HepG2 (cell line): ENCODE measurements at regions not wholly inside any gene's neighbourhood (a gene's known extent, or its start where the extent isn't known, plus 50 kb on each side); places are given as distances from the start of the nearest gene placed in this dataset.

Experiments used
- ATAC-seq: fragments of 200-7000 bp; cut with Tn5 transposase; 3 replicates; pipeline ENCODE4 v1.9.1; 2020; ENCODE audit warnings: mild to moderate bottlenecking, moderate library complexity
- BruUV-seq: library from RNA; stranded (reverse); fragments of 400-500 nt; replicated peaks from 2 replicates; lab custom pipeline; 2021; lab: Mats Ljungman, UMichigan
- CTCF ChIA-PET: fragments of 300-600 bp; formaldehyde crosslinking; extraction: SDS; loops from one replicate; lab custom pipeline; 2021; ENCODE audit warnings: low total read pairs, inconsistent platforms, low intra/inter-chr PET ratio; lab: Yijun Ruan, JAX
- POLR2A ChIA-PET: fragments of 350-600 bp; sonication (Branson Sonifier 250); formaldehyde crosslinking; loops from one replicate; lab custom pipeline; 2020; ENCODE audit warnings: antibody characterized with exemption, inconsistent platforms; lab: Yijun Ruan, JAX
- DNase-seq: peaks from one replicate; pipeline ENCODE4 v3.0.0-alpha.2; 2015; ENCODE audit warnings: low spot score
- FAIRE-seq: peaks from 3 replicates; lab custom pipeline; 2011; peaks lifted over from hg19 to GRCh38; lab: Jason Lieb, UNC
- H2AFZ ChIP-seq: one replicate; pipeline ENCODE4 v1.6.1; 2011; ENCODE audit warnings: low read length, inconsistent platforms
- H3K27ac ChIP-seq: fragments of 300-600 bp; 3 replicates; pipeline ENCODE4 v1.8.0; 2011; ENCODE audit warnings: mixed run types, mild to moderate bottlenecking, mixed read lengths, low read length, inconsistent platforms; ENCODE audit not compliant: insufficient read depth; ENCODE audit errors: extremely low read length
- H3K27me3 ChIP-seq, 2 experiments: fragments of 200-600 bp in 1 of 2; 2 replicates in 1 of 2; 3 replicates in 1 of 2; pipeline versions ENCODE4 v1.6.0 to v1.8.0; 2011; ENCODE audit warnings: low read length in 2 of 2, mild to moderate bottlenecking in 2 of 2, moderate library complexity in 2 of 2, inconsistent platforms in 1 of 2; ENCODE audit not compliant: insufficient read depth in 2 of 2, control insufficient read depth in 1 of 2
- H3K36me3 ChIP-seq, 2 experiments: fragments of 200-600 bp in 1 of 2; replicated peaks in 1 of 2; 2 replicates in 1 of 2; 3 replicates in 1 of 2; pipeline versions ENCODE4 v1.5.1 to v1.8.0; 2011; ENCODE audit warnings: low read length in 2 of 2, inconsistent platforms in 1 of 2; ENCODE audit not compliant: insufficient read depth in 2 of 2, control insufficient read depth in 1 of 2
- H3K4me1 ChIP-seq: 2 replicates; pipeline ENCODE4 v1.5.1; 2012; ENCODE audit warnings: low read length, inconsistent platforms; ENCODE audit not compliant: insufficient read depth
- H3K4me2 ChIP-seq: 2 replicates; pipeline ENCODE4 v1.6.0; 2011; ENCODE audit warnings: low read depth, low read length, inconsistent platforms
- H3K4me3 ChIP-seq, 3 experiments: fragments of 200-600 bp in 1 of 3; sonication (generic), shearing (Covaris generic) in 1 of 3; replicated peaks in 1 of 3; 2 replicates each; pipeline ENCODE4 v1.5.1; 2011 to 2016; ENCODE audit warnings: low read length in 3 of 3, inconsistent platforms in 2 of 3, low read depth in 2 of 3, mild to moderate bottlenecking in 2 of 3, control low read depth in 1 of 3, mixed read lengths in 1 of 3; ENCODE audit not compliant: insufficient read depth in 1 of 3
- H3K79me2 ChIP-seq: one replicate; pipeline ENCODE4 v1.6.1; 2011; ENCODE audit warnings: low read length, inconsistent platforms; ENCODE audit not compliant: insufficient read depth
- H3K9ac ChIP-seq: 2 replicates; pipeline ENCODE4 v1.6.0; 2011; ENCODE audit warnings: mild to moderate bottlenecking, low read depth, low read length, inconsistent platforms; ENCODE audit not compliant: insufficient read depth
- H3K9me3 ChIP-seq: 2 replicates; pipeline ENCODE4 v1.5.1; 2012; ENCODE audit warnings: mild to moderate bottlenecking, low read length
- H4K20me1 ChIP-seq: 2 replicates; pipeline ENCODE4 v1.6.0; 2011; ENCODE audit warnings: inconsistent platforms, mild to moderate bottlenecking, low read length, moderate library complexity; ENCODE audit not compliant: insufficient read depth
- ELF4 ChIP-seq: sonication (generic); formaldehyde crosslinking; IDR thresholded peaks from 2 replicates; pipeline ENCODE4 v1.5.0; 2020; ENCODE audit warnings: missing genetic modification reagents, mild to moderate bottlenecking, moderate library complexity, borderline replicate concordance
- HMG20A ChIP-seq: IDR thresholded peaks from 2 replicates; pipeline ENCODE4 v1.6.1; 2016; ENCODE audit warnings: borderline replicate concordance
- POLR2AphosphoS5 ChIP-seq: IDR thresholded peaks from 2 replicates; pipeline ENCODE4 v1.6.1; 2012; ENCODE audit warnings: low read depth, low read length
- REPIN1 ChIP-seq: sonication (generic); formaldehyde crosslinking; IDR thresholded peaks from 2 replicates; pipeline ENCODE4 v1.8.0; 2022; ENCODE audit warnings: missing genetic modification reagents, low read depth, mild to moderate bottlenecking, borderline replicate concordance
- SYNCRIP ChIP-seq: fragments of 200-400 bp; formaldehyde crosslinking; IDR thresholded peaks from 2 replicates; pipeline ENCODE4 v1.6.1; 2018; ENCODE audit warnings: mild to moderate bottlenecking, low read depth, low read length; ENCODE audit not compliant: insufficient read depth
- ZC3H4 ChIP-seq: sonication (generic); formaldehyde crosslinking; IDR thresholded peaks from 2 replicates; pipeline ENCODE4 v1.4.0; 2020; ENCODE audit warnings: missing genetic modification reagents, borderline replicate concordance
- ZKSCAN8 ChIP-seq: IDR thresholded peaks from 2 replicates; pipeline ENCODE4 v1.6.1; 2016; ENCODE audit warnings: borderline replicate concordance, missing genetic modification reagents, missing compliant biosample characterization
- ZNF24 ChIP-seq: fragments of 450-650 bp; IDR thresholded peaks from 2 replicates; pipeline ENCODE4 v1.6.1; 2017; ENCODE audit warnings: antibody characterized with exemption, mild to moderate bottlenecking
- ZNF282 ChIP-seq: fragments of 450-650 bp; IDR thresholded peaks from 2 replicates; pipeline ENCODE4 v1.6.1; 2018; ENCODE audit not compliant: partially characterized antibody
- ZNF44 ChIP-seq: sonication (generic); formaldehyde crosslinking; IDR thresholded peaks from 2 replicates; pipeline ENCODE4 v1.5.1; 2020; ENCODE audit warnings: mild to moderate bottlenecking, missing genetic modification reagents
- ZNF451 ChIP-seq: sonication (generic); formaldehyde crosslinking; IDR thresholded peaks from 2 replicates; pipeline ENCODE4 v1.5.0; 2020; ENCODE audit warnings: mild to moderate bottlenecking, missing genetic modification reagents
- ZNF547 ChIP-seq: sonication (generic); formaldehyde crosslinking; IDR thresholded peaks from 2 replicates; pipeline ENCODE4 v1.5.1; 2020; ENCODE audit warnings: mild to moderate bottlenecking, missing genetic modification reagents
- ZNF607 ChIP-seq: sonication (generic); formaldehyde crosslinking; IDR thresholded peaks from 2 replicates; pipeline ENCODE4 v1.5.1; 2020; ENCODE audit warnings: missing genetic modification reagents, mild to moderate bottlenecking, borderline replicate concordance
- ZNF790 ChIP-seq: sonication (generic); formaldehyde crosslinking; IDR thresholded peaks from 2 replicates; pipeline ENCODE4 v1.8.0; 2022; ENCODE audit warnings: missing genetic modification reagents, mild to moderate bottlenecking, borderline replicate concordance
- whole genome bisulfite sequencing: methylation state at CpG from one replicate; pipeline ENCODE4 v1.1.6; 2017; ENCODE audit warnings: low lambda C conversion rate; 5-methylcytosine and 5-hydroxymethylcytosine counted together
- in situ Hi-C: cut with HindIII; loops from 2 replicates; pipeline ENCODE4 v1.10.0; 2017; ENCODE audit warnings: low pct_unique_long_range_greater_than_20kb; ENCODE audit not compliant: extremely low pct_ligation_motif_present
- intact Hi-C: fragments of 100-400 bp; cut with micrococcal nuclease; formaldehyde crosslinking; loops from one replicate; pipeline ENCODE4 v1.10.0; 2022; ENCODE audit not compliant: unreplicated experiment
- TF ChIP-seq, protein P1 (sequence below): sonication (generic); formaldehyde crosslinking; IDR thresholded peaks from 2 replicates; pipeline ENCODE4 v1.4.0; 2020; ENCODE audit warnings: missing genetic modification reagents
- TF ChIP-seq, protein P2 (sequence below): sonication (generic); formaldehyde crosslinking; IDR thresholded peaks from 2 replicates; pipeline ENCODE4 v1.4.0; 2020; ENCODE audit warnings: missing genetic modification reagents

DNA sequence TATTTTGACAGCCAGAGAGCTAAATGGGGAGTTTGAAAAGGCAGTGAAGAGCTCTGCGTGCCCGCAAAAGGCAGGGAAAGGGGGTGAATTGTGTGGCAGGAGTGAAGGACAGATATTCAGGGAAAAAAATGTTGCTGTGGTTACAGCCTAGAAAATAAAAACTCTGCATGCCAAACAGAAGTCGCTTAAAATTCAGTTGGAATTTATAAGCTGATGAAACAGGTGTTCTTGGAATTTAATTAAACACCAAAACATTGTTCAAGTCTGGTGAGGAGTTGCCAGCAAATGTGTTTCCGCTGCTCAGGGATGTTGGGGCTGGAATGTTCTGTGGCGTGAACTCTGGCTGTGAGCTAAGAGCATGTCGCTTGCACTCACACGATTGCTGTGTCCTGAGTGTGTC is 169.3 kb downstream of the ADRA2A start:
- 20% methylated on average over 7 of the region's 7 CpGs for WGBS
- H3K27ac ChIP-seq = no peak overlapping the region

More for the DNA sequence above, 169.3 kb downstream of the ADRA2A start:
- no TSS peak for BruUV-seq
- no peaks in the 10 kb centered on the region for H3K4me1 ChIP-seq
- no peak overlapping the region for H3K4me3 ChIP-seq
- no peaks in the 10 kb centered on the region; a peak in 1 of 5 replicates for H3K27me3 ChIP-seq
- no peaks in the 10 kb centered on the region for H3K36me3 ChIP-seq
- no peak overlapping the region for H3K9ac ChIP-seq
- H2AFZ ChIP-seq = no peak overlapping the region
- in situ Hi-C loops = no loop called here
- no peak for TF ChIP-seq ZKSCAN8 (CRISPR knock-in tag)
- TF ChIP-seq, protein P1, sequence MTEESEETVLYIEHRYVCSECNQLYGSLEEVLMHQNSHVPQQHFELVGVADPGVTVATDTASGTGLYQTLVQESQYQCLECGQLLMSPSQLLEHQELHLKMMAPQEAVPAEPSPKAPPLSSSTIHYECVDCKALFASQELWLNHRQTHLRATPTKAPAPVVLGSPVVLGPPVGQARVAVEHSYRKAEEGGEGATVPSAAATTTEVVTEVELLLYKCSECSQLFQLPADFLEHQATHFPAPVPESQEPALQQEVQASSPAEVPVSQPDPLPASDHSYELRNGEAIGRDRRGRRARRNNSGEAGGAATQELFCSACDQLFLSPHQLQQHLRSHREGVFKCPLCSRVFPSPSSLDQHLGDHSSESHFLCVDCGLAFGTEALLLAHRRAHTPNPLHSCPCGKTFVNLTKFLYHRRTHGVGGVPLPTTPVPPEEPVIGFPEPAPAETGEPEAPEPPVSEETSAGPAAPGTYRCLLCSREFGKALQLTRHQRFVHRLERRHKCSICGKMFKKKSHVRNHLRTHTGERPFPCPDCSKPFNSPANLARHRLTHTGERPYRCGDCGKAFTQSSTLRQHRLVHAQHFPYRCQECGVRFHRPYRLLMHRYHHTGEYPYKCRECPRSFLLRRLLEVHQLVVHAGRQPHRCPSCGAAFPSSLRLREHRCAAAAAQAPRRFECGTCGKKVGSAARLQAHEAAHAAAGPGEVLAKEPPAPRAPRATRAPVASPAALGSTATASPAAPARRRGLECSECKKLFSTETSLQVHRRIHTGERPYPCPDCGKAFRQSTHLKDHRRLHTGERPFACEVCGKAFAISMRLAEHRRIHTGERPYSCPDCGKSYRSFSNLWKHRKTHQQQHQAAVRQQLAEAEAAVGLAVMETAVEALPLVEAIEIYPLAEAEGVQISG (CRISPR knock-in tag) = no peak
- no peak for TF ChIP-seq REPIN1 (CRISPR knock-in tag)
- TF ChIP-seq, protein P2, sequence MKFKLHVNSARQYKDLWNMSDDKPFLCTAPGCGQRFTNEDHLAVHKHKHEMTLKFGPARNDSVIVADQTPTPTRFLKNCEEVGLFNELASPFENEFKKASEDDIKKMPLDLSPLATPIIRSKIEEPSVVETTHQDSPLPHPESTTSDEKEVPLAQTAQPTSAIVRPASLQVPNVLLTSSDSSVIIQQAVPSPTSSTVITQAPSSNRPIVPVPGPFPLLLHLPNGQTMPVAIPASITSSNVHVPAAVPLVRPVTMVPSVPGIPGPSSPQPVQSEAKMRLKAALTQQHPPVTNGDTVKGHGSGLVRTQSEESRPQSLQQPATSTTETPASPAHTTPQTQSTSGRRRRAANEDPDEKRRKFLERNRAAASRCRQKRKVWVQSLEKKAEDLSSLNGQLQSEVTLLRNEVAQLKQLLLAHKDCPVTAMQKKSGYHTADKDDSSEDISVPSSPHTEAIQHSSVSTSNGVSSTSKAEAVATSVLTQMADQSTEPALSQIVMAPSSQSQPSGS (CRISPR knock-in tag) = no peak
- no peak for TF ChIP-seq SYNCRIP
- TF ChIP-seq ELF4 = no peak
- TF ChIP-seq ZNF282 = no peak
- no peak for TF ChIP-seq ZNF607 (CRISPR knock-in tag)
- no peak for TF ChIP-seq ZNF24
- TF ChIP-seq ZNF44 (CRISPR knock-in tag) = no peak
- no peak for TF ChIP-seq HMG20A
- no peak for TF ChIP-seq ZNF790 (CRISPR knock-in tag)
- no peak for TF ChIP-seq POLR2AphosphoS5
- TF ChIP-seq ZC3H4 = no peak
- TF ChIP-seq ZNF547 (CRISPR knock-in tag) = no peak
- no peak for TF ChIP-seq ZNF451 (CRISPR knock-in tag)
- intact Hi-C loops = no loop called here
- CTCF ChIA-PET = no interaction called here
- no peak overlapping the region for H3K4me2 ChIP-seq
- POLR2A ChIA-PET = no interaction called here
- FAIRE-seq (no peak), ATAC-seq (no peak), DNase-seq (no peak)
- H3K79me2 ChIP-seq = no peaks in the 10 kb centered on the region
- no peaks in the 10 kb centered on the region for H4K20me1 ChIP-seq
- H3K9me3 ChIP-seq = no peaks in the 10 kb centered on the region
